Esophagus squamous epithelium (tissue), 5 donors: ENCODE measurements at regions not wholly inside any gene's neighbourhood (a gene's known extent, or its start where the extent isn't known, plus 50 kb on each side); places are given as distances from the start of the nearest gene placed in this dataset.

ENCODE experiments used
- DNase-seq: peaks from one replicate; lab custom pipeline; 2025; lab: John Stamatoyannopoulos, UW
- H3K27ac ChIP-seq, 4 donors: fragments of 200-600 bp; sonication (generic); one replicate each; pipeline ENCODE4 v1.5.1; 2016 to 2019; ENCODE audit warnings: mild to moderate bottlenecking in 1 of 4
- H3K27me3 ChIP-seq, 4 donors: fragments of 200-600 bp; sonication (generic); 1 replicate in 3 of 4; 2 replicates in 1 of 4; pipeline versions ENCODE4 v1.5.1 to v1.6.0; 2017 to 2021; ENCODE audit warnings: antibody characterized with exemption in 1 of 4
- H3K36me3 ChIP-seq, 3 donors: fragments of 200-600 bp; sonication (generic); one replicate each; pipeline ENCODE4 v1.5.1; 2016 to 2019
- H3K4me1 ChIP-seq, 3 donors: fragments of 200-600 bp; sonication (generic); one replicate each; pipeline ENCODE4 v1.5.1; 2017 to 2019
- H3K4me3 ChIP-seq, 4 donors: fragments of 200-600 bp; sonication (generic); 1 replicate in 3 of 4; 2 replicates in 1 of 4; pipeline ENCODE4 v1.5.1; 2016 to 2019; ENCODE audit warnings: mild to moderate bottlenecking in 2 of 4, moderate library complexity in 1 of 4
- H3K9me3 ChIP-seq, 3 donors: fragments of 200-600 bp; sonication (generic); one replicate each; pipeline ENCODE4 v1.5.1; 2016 to 2019
- POLR2A ChIP-seq, 4 donors: fragments of 450-650 bp; IDR thresholded peaks; one replicate each; pipeline ENCODE4 v1.6.1; 2017; ENCODE audit warnings: antibody characterized with exemption in 4 of 4, mild to moderate bottlenecking in 4 of 4, moderate library complexity in 3 of 4
- WGBS, 2 donors: methylation state at CpG; one replicate each; pipeline ENCODE4 v1.1.5; 2018; 5-methylcytosine and 5-hydroxymethylcytosine counted together
- intact Hi-C: fragments of 100-400 bp; cut with DNase I; formaldehyde crosslinking; loops from one replicate; pipeline ENCODE4 v1.15.0; 2022
- TF ChIP-seq, protein P1 (sequence below), 6 experiments: fragments of 450-650 bp in 4 of 6; fragments of 200-600 bp in 2 of 6; sonication (generic) in 2 of 6; IDR thresholded peaks; one replicate each; pipeline ENCODE4 v1.5.1; 2016 to 2019; ENCODE audit warnings: antibody characterized with exemption in 6 of 6, mild to moderate bottlenecking in 4 of 6, moderate library complexity in 4 of 6
- donor health status: DM: yes; HTN: yes; CAD: no.

GRCh38 chr2:38170067-38170466 lies 94.1 kb upstream of the CYP1B1 start:
- no peaks in the 10 kb centered on the region for H3K36me3 ChIP-seq
- DNase-seq, result no peak
- H3K4me1 ChIP-seq, result peaks cover 0 to 36% (median 7%) of the 10 kb centered on the region in 3 donors
- TF ChIP-seq POLR2A (IDR thresholded peaks at IDR 0.05), result no peak
- TF ChIP-seq, protein P1, sequence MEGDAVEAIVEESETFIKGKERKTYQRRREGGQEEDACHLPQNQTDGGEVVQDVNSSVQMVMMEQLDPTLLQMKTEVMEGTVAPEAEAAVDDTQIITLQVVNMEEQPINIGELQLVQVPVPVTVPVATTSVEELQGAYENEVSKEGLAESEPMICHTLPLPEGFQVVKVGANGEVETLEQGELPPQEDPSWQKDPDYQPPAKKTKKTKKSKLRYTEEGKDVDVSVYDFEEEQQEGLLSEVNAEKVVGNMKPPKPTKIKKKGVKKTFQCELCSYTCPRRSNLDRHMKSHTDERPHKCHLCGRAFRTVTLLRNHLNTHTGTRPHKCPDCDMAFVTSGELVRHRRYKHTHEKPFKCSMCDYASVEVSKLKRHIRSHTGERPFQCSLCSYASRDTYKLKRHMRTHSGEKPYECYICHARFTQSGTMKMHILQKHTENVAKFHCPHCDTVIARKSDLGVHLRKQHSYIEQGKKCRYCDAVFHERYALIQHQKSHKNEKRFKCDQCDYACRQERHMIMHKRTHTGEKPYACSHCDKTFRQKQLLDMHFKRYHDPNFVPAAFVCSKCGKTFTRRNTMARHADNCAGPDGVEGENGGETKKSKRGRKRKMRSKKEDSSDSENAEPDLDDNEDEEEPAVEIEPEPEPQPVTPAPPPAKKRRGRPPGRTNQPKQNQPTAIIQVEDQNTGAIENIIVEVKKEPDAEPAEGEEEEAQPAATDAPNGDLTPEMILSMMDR (IDR thresholded peaks at IDR 0.05), result no peak
- WGBS, 2 donors, result 52 to 70% methylated on average over 3 of the region's 3 CpGs
- H3K9me3 ChIP-seq, result no peaks in the 10 kb centered on the region
- H3K4me3 ChIP-seq, result no peak overlapping the region
- intact Hi-C loops, result no loop called here
- H3K27me3 ChIP-seq, result peaks cover 0 to 1% (median 0%) of the 10 kb centered on the region in 4 donors
- peak overlapping the region in 3 of 4 donors; percentile 50 to 68 (median 60) for H3K27ac ChIP-seq

DNA sequence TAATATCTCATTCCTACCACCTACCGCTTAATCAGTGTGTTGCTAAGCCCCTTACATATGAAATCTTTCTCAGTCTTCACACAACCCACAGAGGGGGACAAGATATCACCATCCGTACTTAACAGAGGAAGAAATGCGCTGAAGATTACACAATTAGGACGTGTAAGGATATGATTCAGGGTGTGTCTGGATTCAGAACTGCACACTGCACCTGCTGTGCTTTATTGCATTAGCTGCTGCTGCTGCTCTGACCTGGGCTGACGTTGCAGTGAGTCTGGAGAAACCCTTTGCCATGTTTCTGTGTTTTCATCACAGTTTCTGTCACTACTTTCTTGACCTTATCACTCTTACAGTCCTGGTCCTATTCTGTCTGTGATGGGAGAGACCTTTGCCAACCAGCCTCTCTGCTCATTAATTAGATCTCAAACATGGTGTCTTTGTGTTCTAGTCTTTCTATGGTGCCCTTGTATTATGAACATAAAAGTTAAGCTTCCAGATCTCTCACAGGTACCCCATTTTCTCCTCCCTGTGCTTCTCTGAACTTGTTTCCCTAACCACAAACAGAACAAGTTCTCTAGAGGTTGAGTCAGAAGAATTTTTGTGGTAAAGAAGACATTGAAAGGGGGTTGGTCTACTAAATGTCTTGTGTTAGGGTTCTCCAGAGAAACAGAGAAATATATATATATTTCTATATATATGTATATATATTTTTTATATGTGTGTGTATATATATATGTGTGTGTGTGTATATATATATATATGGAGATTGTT lies 92.9 kb upstream of the CYP1B1 start:
- peaks cover 0 to 24% (median 0%) of the 10 kb centered on the region in 3 donors for H3K4me1 ChIP-seq
- H3K27me3 ChIP-seq, result peaks cover 0 to 5% (median 0%) of the 10 kb centered on the region in 4 donors
- no peaks in the 10 kb centered on the region for H3K9me3 ChIP-seq
- DNase-seq, result no peak
- H3K36me3 ChIP-seq, result no peaks in the 10 kb centered on the region
- intact Hi-C loops, result no loop called here
- no peak overlapping the region for H3K4me3 ChIP-seq
- TF ChIP-seq, protein P1 (IDR thresholded peaks at IDR 0.05), result no peak
- no peak for TF ChIP-seq POLR2A (IDR thresholded peaks at IDR 0.05)
- WGBS, 2 donors, result 43 to 58% methylated on average over 5 of the region's 5 CpGs
- H3K27ac ChIP-seq, result peak overlapping the region in 3 of 4 donors; percentile 50 to 69 (median 68)

DNA sequence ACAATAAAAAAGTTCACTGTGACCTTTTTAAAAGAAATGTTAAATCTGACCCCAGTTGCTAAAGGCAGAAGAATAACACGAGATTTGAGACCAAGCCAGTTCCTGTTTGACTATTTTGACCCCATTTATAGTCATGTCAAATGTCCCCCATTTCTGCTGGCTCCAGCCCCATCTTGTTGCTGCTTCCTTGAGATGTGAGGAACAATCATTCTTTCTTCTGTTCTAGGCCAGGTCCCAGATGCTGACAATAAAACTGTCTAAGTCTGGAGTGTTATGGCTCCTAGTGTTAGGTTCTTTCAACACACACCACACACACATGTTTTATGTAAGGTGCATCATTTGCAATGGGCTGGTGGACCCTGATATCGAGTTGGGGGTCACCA lies 92.0 kb upstream of the CYP1B1 start:
- peak overlapping the region in 3 of 4 donors; percentile 50 to 69 (median 68) for H3K27ac ChIP-seq
- H3K4me1 ChIP-seq, result peaks cover 0 to 23% (median 0%) of the 10 kb centered on the region in 3 donors
- no peak overlapping the region for H3K4me3 ChIP-seq
- H3K36me3 ChIP-seq, result no peaks in the 10 kb centered on the region
- TF ChIP-seq POLR2A (IDR thresholded peaks at IDR 0.05), result no peak
- TF ChIP-seq, protein P1 (IDR thresholded peaks at IDR 0.05), result no peak
- WGBS, 2 donors, result 59 to 72% methylated on average over 2 of the region's 2 CpGs
- DNase-seq, result no peak
- no peaks in the 10 kb centered on the region for H3K9me3 ChIP-seq
- H3K27me3 ChIP-seq, result peaks cover 0 to 5% (median 0%) of the 10 kb centered on the region in 4 donors
- intact Hi-C loops, result no loop called here

- no peak overlapping the region for H3K4me3 ChIP-seq
- intact Hi-C loops, result no loop called here
- no peak overlapping the region for H3K27ac ChIP-seq
- TF ChIP-seq, protein P1 (IDR thresholded peaks at IDR 0.05), result no peak
- peaks cover 0 to 14% (median 0%) of the 10 kb centered on the region in 4 donors for H3K27me3 ChIP-seq
- H3K4me1 ChIP-seq, result peaks cover 0 to 23% (median 0%) of the 10 kb centered on the region in 3 donors
- WGBS, 2 donors, result 78 to 80% methylated on average over 2 of the region's 2 CpGs
- H3K9me3 ChIP-seq, result no peaks in the 10 kb centered on the region
- DNase-seq, result no peak
- no peaks in the 10 kb centered on the region for H3K36me3 ChIP-seq
These were observed 89.7 kb upstream of the CYP1B1 start for GRCh38 chr2:38165698-38166097.

GRCh38 chr2:38164881-38165280 lies 88.9 kb upstream of the CYP1B1 start:
- H3K9me3 ChIP-seq, result no peaks in the 10 kb centered on the region
- no peaks in the 10 kb centered on the region for H3K36me3 ChIP-seq
- peaks cover 0 to 31% (median 4%) of the 10 kb centered on the region in 3 donors for H3K4me1 ChIP-seq
- no peak for TF ChIP-seq POLR2A (IDR thresholded peaks at IDR 0.05)
- TF ChIP-seq, protein P1 (IDR thresholded peaks at IDR 0.05), result no peak
- H3K4me3 ChIP-seq, result no peak overlapping the region
- no peak overlapping the region for H3K27ac ChIP-seq
- intact Hi-C loops, result no loop called here
- WGBS, 2 donors, result 69 to 80% methylated on average over 1 to 2 of the region's 4 CpGs
- H3K27me3 ChIP-seq, result peaks cover 0 to 14% (median 0%) of the 10 kb centered on the region in 4 donors
- no peak for DNase-seq
